SJCRH30 (cell line): ENCODE measurements at regions not wholly inside any gene's neighbourhood (a gene's known extent, or its start where the extent isn't known, plus 50 kb on each side); places are given as distances from the start of the nearest gene placed in this dataset.
"Not testable (repeated sequence)": the region's sequence is repeated elsewhere in the genome, so short reads cannot be mapped to it uniquely, and the experiment has no call there.

Source experiments
- DNase-seq, 2 experiments: peaks; one replicate each; pipeline ENCODE4 v3.0.0-alpha.2; 2015 to 2020
- H3K27ac ChIP-seq: fragments of 250-450 bp; sonication (Bioruptor Pico); 2 replicates; pipeline ENCODE4 v1.5.1; 2020; ENCODE audit warnings: mild to moderate bottlenecking, moderate library complexity
- H3K27me3 ChIP-seq: fragments of 250-450 bp; sonication (Bioruptor Pico); 2 replicates; pipeline ENCODE4 v1.5.1; 2020; ENCODE audit warnings: mild to moderate bottlenecking, moderate library complexity
- H3K36me3 ChIP-seq: fragments of 250-450 bp; sonication (Bioruptor Pico); 2 replicates; pipeline ENCODE4 v1.5.1; 2020; ENCODE audit warnings: mild to moderate bottlenecking, moderate library complexity
- H3K4me1 ChIP-seq: fragments of 250-450 bp; sonication (Bioruptor Pico); 2 replicates; pipeline ENCODE4 v1.5.1; 2020; ENCODE audit warnings: mild to moderate bottlenecking, moderate library complexity
- H3K4me3 ChIP-seq: fragments of 250-450 bp; sonication (Bioruptor Pico); 2 replicates; pipeline ENCODE4 v1.5.1; 2020; ENCODE audit warnings: mild to moderate bottlenecking, moderate library complexity
- H3K9me3 ChIP-seq: fragments of 250-450 bp; sonication (Bioruptor Pico); replicated peaks from 2 replicates; pipeline ENCODE4 v1.5.1; 2020; ENCODE audit warnings: mild to moderate bottlenecking, moderate library complexity

- DNase-seq, result no peak
- Histone ChIP-seq H3K4me1 (no peaks in the 10 kb centered on the region), H3K4me3 (no peak overlapping the region), H3K36me3 (no peaks in the 10 kb centered on the region), H3K27me3 (no peaks in the 10 kb centered on the region), H3K9me3 (no peaks in the 10 kb centered on the region), H3K27ac (no peak overlapping the region)
These were observed 57.9 kb downstream of the PYDC2 start for GRCh38 chr3:191518861-191519260.

GRCh38 chr3:191521055-191521454 is 60.1 kb downstream of the PYDC2 start:
- H3K4me1 ChIP-seq, result no peaks in the 10 kb centered on the region
- H3K4me3 ChIP-seq, result no peak overlapping the region
- no peaks in the 10 kb centered on the region for H3K27me3 ChIP-seq
- no peak overlapping the region for H3K27ac ChIP-seq
- no peaks in the 10 kb centered on the region for H3K36me3 ChIP-seq
- no peak for DNase-seq
- no peaks in the 10 kb centered on the region for H3K9me3 ChIP-seq

DNA sequence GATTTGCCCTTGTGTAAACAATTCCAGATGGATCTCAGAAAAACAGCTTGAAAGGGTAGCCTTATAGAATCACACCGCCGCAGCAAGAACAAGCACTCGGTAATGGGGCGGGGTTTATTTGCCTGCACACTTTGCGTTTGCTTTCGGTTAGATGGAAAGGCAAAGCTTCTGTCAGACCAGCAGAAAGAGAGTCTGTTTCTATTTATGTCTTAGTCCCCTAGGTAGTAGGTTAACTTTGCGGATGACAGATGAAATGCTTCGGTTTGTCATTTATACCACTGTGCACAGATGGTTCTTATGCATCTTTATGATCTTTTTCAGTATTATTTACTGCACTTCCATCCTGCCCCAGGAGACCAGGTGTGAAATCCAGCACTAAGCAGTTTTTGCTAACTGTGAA is 62.2 kb downstream of the PYDC2 start:
- Histone ChIP-seq H3K4me1 (no peaks in the 10 kb centered on the region), H3K9me3 (no peaks in the 10 kb centered on the region), H3K27ac (no peak overlapping the region), H3K36me3 (no peaks in the 10 kb centered on the region), H3K27me3 (no peaks in the 10 kb centered on the region), H3K4me3 (no peak overlapping the region)
- DNase-seq, result no peak

DNA sequence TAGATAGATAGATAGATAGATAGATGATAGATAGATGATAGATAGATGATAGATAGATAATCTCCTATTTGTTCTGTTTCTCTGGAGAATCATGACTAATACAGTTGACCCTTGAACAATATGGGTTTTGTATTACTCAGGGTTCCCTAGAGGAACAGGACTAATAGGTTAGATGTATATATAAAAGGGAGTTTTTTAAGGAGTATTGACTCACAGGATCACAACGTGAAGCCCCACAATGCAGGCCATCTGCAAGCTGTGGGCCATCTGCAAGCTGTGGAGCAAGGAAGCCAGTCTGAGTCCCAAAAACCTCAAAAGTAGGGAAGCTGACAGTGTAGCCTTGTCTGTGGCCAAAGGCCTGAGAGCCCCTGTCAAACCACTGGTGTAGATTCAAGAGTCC is 67.6 kb downstream of the PYDC2 start:
- Histone ChIP-seq H3K36me3 (no peaks in the 10 kb centered on the region), H3K27me3 (no peaks in the 10 kb centered on the region), H3K27ac (no peak overlapping the region), H3K9me3 (no peaks in the 10 kb centered on the region), H3K4me1 (no peaks in the 10 kb centered on the region), H3K4me3 (no peak overlapping the region)
- DNase-seq, result no peak

DNA sequence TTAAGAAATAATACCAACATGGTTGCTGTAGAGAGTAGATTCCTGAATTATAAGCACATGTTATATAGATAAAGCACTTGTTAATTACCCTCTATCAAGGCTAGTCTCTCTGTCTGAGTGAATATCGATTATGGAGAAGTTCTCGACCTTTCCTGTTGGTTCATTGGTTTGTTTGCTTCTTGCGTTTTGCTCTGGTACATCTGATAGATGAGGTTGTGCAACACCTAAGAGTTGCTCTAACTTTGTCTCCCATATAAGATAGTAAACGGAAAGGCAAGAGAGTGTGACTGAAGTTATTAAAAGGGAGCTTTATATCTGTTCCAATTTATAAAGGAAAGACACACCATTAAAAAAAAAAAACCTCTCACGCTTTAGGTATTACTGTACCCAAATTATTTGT is 69.0 kb downstream of the PYDC2 start:
- H3K4me1 ChIP-seq, result no peaks in the 10 kb centered on the region
- no peak overlapping the region for H3K4me3 ChIP-seq
- no peaks in the 10 kb centered on the region for H3K27me3 ChIP-seq
- no peaks in the 10 kb centered on the region for H3K9me3 ChIP-seq
- no peak for DNase-seq
- no peaks in the 10 kb centered on the region for H3K36me3 ChIP-seq
- H3K27ac ChIP-seq, result no peak overlapping the region

DNA sequence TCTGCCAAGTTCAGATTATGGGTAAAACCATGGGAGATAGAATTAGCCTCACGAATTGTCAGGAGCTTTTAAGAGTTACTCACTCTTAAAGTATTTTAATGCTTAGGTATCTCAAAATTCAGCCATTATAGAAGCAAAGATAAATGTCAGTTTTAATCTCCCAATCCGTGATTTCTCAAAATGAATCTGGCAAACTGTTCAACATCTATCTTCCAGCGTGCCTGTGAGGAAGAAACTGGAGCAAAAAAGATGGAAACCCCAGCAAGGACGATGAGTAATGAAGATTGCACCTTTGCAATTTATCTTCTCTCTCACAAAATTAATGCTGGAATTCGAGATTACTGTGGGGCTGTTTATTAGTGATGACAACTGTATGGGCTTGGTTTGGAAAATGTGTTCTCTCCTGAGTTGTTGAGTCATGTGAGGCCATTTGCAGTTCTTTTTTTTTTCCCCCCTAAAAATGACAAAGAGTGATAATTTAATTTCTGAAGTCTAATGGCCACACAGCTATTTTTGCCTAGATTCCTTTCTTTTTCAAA is 70.5 kb downstream of the PYDC2 start:
- no peaks in the 10 kb centered on the region for H3K36me3 ChIP-seq
- no peak overlapping the region for H3K4me3 ChIP-seq
- H3K4me1 ChIP-seq, result no peaks in the 10 kb centered on the region
- no peaks in the 10 kb centered on the region for H3K9me3 ChIP-seq
- no peaks in the 10 kb centered on the region for H3K27me3 ChIP-seq
- DNase-seq, result no peak
- no peak overlapping the region for H3K27ac ChIP-seq

- no peaks in the 10 kb centered on the region for H3K4me1 ChIP-seq
- no peaks in the 10 kb centered on the region for H3K36me3 ChIP-seq
- no peak overlapping the region for H3K4me3 ChIP-seq
- no peaks in the 10 kb centered on the region for H3K9me3 ChIP-seq
- no peak overlapping the region for H3K27ac ChIP-seq
- no peaks in the 10 kb centered on the region for H3K27me3 ChIP-seq
- DNase-seq, result no peak
These were observed 82.1 kb downstream of the PYDC2 start for GRCh38 chr3:191543018-191543417.

DNA sequence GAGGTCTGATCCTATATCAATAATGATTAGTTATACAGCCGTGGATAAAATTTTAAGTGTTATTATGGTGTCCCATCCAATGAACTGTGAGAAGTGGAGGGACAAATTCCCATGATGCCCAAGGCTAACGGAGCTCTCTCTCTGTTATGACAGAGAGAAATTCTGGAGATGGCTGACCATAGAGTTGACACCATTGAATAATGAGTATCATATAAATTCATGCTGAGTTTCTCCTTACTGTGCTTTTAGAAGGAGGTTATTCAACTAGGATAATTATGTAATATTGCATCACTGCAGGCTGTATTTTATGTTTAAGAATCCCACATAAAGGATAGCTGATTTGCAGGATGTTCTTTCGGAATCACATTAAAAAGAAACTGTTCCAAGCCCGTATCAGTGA is 82.9 kb downstream of the PYDC2 start:
- Histone ChIP-seq H3K4me1 (no peaks in the 10 kb centered on the region), H3K27ac (no peak overlapping the region), H3K9me3 (no peaks in the 10 kb centered on the region), H3K27me3 (no peaks in the 10 kb centered on the region), H3K4me3 (no peak overlapping the region), H3K36me3 (no peaks in the 10 kb centered on the region)
- DNase-seq, result no peak

DNA sequence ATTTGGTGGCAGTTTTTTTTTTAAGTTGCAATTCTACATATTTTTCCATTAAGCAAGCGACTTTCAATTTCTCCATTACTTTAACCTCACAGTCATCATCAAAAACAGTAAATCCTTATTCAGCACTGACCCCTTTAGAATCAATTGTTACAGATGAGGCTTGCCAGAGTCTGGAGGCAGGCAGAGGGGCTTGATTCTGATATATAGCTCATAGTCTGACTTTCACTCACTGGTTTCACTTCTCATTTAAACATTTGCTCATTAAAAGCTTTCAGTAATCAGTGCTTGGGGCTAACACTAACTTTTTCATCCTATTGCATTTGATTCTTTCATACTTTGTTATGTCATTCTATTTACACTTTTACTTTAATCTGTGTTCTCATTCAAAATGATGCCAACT is 88.4 kb downstream of the PYDC2 start:
- Histone ChIP-seq H3K27ac (no peak overlapping the region), H3K4me1 (no peaks in the 10 kb centered on the region), H3K36me3 (no peaks in the 10 kb centered on the region), H3K4me3 (no peak overlapping the region), H3K27me3 (no peaks in the 10 kb centered on the region), H3K9me3 (no peaks in the 10 kb centered on the region)
- no peak for DNase-seq

DNA sequence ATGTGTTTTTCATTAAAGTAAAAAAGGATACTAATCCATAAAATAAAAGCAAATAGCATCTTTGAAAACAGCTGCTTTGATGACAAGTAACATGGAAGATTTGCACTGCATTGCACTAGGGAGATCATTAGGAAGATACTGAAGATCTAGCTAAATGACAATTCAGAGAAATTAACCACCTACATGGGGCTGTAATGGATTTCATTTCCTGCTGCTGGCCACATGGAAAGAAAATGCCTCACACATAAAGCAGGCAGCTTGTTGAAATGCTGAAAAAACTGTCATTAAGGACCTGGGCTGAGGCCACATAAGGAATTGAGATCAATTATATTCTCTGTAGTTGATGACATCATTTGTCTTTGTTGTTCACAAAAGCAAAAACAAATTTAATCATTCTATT is 94.1 kb downstream of the PYDC2 start:
- H3K27ac ChIP-seq, result no peak overlapping the region
- DNase-seq, result no peak
- H3K9me3 ChIP-seq, result no peaks in the 10 kb centered on the region
- H3K36me3 ChIP-seq, result no peaks in the 10 kb centered on the region
- H3K4me3 ChIP-seq, result no peak overlapping the region
- no peaks in the 10 kb centered on the region for H3K27me3 ChIP-seq
- H3K4me1 ChIP-seq, result no peaks in the 10 kb centered on the region

GRCh38 chr3:191557322-191557721 is 96.4 kb downstream of the PYDC2 start:
- Histone ChIP-seq H3K4me1 (no peaks in the 10 kb centered on the region), H3K4me3 (no peak overlapping the region), H3K9me3 (no peaks in the 10 kb centered on the region), H3K36me3 (no peaks in the 10 kb centered on the region), H3K27ac (no peak overlapping the region), H3K27me3 (no peaks in the 10 kb centered on the region)
- no peak for DNase-seq

DNA sequence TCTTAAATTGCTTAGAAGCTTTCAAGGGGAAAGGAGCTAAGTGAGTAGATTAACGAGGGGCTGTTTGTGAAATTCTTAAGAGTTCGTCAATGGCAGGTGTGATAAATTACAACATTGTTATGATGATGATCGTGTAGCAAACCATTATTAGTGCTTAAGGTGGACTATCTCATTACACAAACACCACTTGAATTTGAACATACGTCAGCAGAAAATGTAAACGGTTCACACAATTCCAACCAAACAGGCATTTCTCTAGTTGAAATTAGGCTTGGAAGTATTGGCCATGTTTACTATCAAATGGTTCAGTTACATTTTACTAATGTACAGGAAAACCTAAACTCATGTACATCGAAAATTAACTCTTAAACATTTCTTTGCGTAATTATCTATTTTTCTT is 102.8 kb downstream of the PYDC2 start:
- Histone ChIP-seq H3K36me3 (no peaks in the 10 kb centered on the region), H3K27ac (no peak overlapping the region), H3K27me3 (no peaks in the 10 kb centered on the region), H3K4me1 (no peaks in the 10 kb centered on the region), H3K9me3 (no peaks in the 10 kb centered on the region), H3K4me3 (no peak overlapping the region)
- no peak for DNase-seq

DNA sequence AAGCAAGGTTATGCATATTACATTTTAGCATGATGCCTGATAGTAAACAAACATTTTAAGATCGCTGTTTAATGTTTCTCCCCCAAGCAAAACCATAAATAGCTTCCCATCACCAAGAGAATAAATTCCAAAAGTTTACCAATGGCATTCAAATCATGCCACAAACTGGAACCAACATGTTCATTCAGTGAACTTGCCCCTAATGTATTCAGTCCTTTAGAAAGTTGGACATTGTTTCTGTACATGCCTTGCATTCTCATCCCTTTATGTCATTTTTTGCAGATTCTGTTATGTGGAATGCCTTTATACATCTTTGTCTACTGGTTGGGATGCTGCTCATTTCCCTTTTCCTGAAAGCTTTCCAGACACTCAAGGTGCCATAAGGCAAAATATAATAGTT is 105.5 kb downstream of the PYDC2 start:
- no peak for DNase-seq
- Histone ChIP-seq H3K9me3 (no peaks in the 10 kb centered on the region), H3K27me3 (no peaks in the 10 kb centered on the region), H3K4me1 (no peaks in the 10 kb centered on the region), H3K4me3 (no peak overlapping the region), H3K27ac (no peak overlapping the region), H3K36me3 (no peaks in the 10 kb centered on the region)

- Histone ChIP-seq H3K4me1 (no peaks in the 10 kb centered on the region), H3K4me3 (no peak overlapping the region), H3K27me3 (no peaks in the 10 kb centered on the region), H3K36me3 (no peaks in the 10 kb centered on the region), H3K27ac (no peak overlapping the region), H3K9me3 (no peaks in the 10 kb centered on the region)
- DNase-seq, result no peak
These were observed 107.2 kb downstream of the PYDC2 start for GRCh38 chr3:191568206-191568605.

DNA sequence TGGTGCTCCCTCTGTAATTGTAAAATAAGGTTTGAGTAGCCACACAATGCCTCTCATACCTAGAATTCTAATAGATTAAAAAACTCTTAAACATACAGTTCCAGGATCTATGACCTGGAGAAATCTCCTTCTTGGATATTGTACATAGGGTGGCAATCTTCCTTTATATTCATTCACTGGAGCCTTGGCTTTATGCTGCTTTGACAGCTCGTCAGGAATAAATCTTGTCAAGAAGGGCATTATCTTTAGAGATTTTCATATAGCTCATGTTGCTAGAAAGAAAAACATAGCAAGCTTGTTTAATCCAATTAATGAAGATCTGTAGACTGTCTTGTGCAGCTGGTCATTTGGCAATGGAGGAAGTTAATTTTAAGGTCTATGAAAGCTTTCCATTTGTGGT is 131.1 kb downstream of the PYDC2 start:
- no peak for DNase-seq
- H3K9me3 ChIP-seq, result no peaks in the 10 kb centered on the region
- H3K27ac ChIP-seq, result no peak overlapping the region
- H3K4me1 ChIP-seq, result no peaks in the 10 kb centered on the region
- no peak overlapping the region for H3K4me3 ChIP-seq
- no peaks in the 10 kb centered on the region for H3K36me3 ChIP-seq
- H3K27me3 ChIP-seq, result no peaks in the 10 kb centered on the region

GRCh38 chr3:191593486-191593885 is 132.5 kb downstream of the PYDC2 start:
- no peaks in the 10 kb centered on the region for H3K9me3 ChIP-seq
- H3K4me1 ChIP-seq, result no peaks in the 10 kb centered on the region
- no peaks in the 10 kb centered on the region for H3K27me3 ChIP-seq
- H3K36me3 ChIP-seq, result no peaks in the 10 kb centered on the region
- no peak overlapping the region for H3K27ac ChIP-seq
- no peak overlapping the region for H3K4me3 ChIP-seq
- no peak for DNase-seq

DNA sequence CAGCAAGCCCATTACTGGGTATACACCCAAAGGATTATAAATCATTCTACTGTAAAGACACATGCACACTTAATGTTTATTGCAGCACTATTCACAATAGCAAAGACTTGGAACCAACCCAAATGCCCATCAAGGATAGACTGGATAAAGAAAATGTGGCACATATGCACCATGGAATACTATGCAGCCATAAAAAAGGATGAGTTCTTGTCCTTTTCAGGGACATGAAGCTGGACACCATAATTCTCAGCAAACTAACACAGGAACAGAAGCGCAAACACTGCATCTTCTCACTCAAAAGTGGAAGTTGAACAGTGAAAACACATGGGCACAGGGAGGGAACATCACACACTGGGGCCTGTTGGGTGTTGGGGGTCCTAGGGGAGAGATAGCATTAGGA is 154.5 kb downstream of the PYDC2 start:
- H3K4me1 ChIP-seq, H3K9me3 ChIP-seq, H3K36me3 ChIP-seq, DNase-seq, H3K27ac ChIP-seq, H3K27me3 ChIP-seq, H3K4me3 ChIP-seq: not testable (repeated sequence)
